GM13976 (cell line): ENCODE measurements at regions not wholly inside any gene's neighbourhood (a gene's known extent, or its start where the extent isn't known, plus 50 kb on each side); places are given as distances from the start of the nearest gene placed in this dataset.

Experiments used
- DNase-seq: peaks from one replicate; pipeline ENCODE4 v3.0.0; 2012; ENCODE audit warnings: low spot score
- in situ Hi-C: fragments of 300-500 bp; cut with MboI; formaldehyde crosslinking; loops from one replicate; pipeline ENCODE4 v1.12.0; 2022; ENCODE audit warnings: low sequenced_read_pairs, mixed read lengths, inconsistent platforms; ENCODE audit not compliant: unreplicated experiment
- TF ChIP-seq, protein P1 (sequence below): IDR thresholded peaks from 2 replicates; pipeline ENCODE4 v1.5.1; 2012; ENCODE audit warnings: borderline replicate concordance, mild to moderate bottlenecking; ENCODE audit not compliant: insufficient read depth; ENCODE audit errors: extremely low read depth, missing control alignments, control extremely low read depth

DNA sequence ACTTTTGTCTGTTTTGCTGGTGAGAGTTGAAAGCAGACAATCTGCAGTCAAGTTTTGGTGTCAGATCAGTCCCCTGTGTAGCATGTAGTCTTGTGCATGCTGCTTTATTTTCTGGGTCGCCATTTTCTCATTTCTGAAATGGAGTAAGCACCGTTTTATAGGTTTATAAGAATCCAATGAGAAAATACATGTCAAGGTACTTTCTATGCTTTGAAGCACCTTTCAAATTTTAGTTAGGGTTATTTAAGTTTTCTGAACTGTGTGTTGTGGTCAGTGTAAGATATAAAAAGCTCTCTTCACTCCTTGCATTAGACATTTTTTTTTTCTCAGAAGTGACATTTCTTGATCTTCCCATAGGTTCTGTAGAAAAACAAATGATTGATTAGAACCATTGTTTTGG, 283.2 kb downstream of the ETS1 start:
- in situ Hi-C loops: no loop called here
- DNase-seq: no peak
- TF ChIP-seq, protein P1, sequence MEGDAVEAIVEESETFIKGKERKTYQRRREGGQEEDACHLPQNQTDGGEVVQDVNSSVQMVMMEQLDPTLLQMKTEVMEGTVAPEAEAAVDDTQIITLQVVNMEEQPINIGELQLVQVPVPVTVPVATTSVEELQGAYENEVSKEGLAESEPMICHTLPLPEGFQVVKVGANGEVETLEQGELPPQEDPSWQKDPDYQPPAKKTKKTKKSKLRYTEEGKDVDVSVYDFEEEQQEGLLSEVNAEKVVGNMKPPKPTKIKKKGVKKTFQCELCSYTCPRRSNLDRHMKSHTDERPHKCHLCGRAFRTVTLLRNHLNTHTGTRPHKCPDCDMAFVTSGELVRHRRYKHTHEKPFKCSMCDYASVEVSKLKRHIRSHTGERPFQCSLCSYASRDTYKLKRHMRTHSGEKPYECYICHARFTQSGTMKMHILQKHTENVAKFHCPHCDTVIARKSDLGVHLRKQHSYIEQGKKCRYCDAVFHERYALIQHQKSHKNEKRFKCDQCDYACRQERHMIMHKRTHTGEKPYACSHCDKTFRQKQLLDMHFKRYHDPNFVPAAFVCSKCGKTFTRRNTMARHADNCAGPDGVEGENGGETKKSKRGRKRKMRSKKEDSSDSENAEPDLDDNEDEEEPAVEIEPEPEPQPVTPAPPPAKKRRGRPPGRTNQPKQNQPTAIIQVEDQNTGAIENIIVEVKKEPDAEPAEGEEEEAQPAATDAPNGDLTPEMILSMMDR: no peak

GRCh38 chr11:128303383-128303782, 284.0 kb downstream of the ETS1 start:
- no peak for DNase-seq
- TF ChIP-seq, protein P1: no peak
- in situ Hi-C loops: no loop called here

DNA sequence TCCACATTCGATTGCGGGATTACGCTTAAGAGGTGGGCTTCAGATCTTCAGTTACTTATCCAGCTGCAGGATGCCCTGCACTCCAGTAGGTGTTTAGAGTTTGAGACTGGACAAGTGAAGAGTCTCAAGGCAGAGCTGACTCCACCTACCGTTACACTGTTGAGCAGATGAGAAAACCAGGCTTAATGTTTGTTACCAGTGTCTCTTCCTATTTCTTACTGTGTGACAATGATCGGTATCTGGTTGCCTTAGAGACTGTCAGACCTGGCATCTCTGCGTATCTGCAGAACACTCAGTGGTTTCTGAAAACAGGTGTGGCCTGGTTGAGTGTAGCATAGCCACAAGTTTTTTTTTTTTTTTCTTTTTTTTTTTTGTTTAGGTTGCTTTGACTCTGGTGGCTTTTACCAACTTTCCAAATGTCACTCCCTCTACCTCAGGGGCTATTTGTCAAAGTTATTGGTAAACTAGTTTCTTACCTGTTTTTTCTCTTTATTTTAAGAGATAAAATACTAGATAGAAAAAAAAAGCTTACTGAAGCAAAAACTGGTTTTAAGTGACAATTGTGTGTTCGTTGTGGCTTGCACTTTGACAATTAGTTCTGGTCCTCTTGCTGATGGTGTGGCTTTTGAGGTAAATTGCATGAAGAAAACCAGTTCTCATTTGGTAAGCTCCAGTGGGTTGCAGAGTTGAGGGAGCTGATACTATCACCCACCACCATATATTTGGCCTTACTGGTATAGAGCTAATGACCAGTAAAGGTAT, 284.8 kb downstream of the ETS1 start:
- TF ChIP-seq, protein P1: no peak
- no peak for DNase-seq
- in situ Hi-C loops: no loop called here

GRCh38 chr11:128301756-128302155, 285.6 kb downstream of the ETS1 start:
- DNase-seq: no peak
- TF ChIP-seq, protein P1: no peak
- in situ Hi-C loops: no loop called here

- in situ Hi-C loops: no loop called here
- DNase-seq: no peak
- TF ChIP-seq, protein P1: no peak
These were observed 286.6 kb downstream of the ETS1 start for GRCh38 chr11:128300785-128301184.

GRCh38 chr11:128299132-128299726, 288.1 kb downstream of the ETS1 start:
- in situ Hi-C loops: loop anchor here (25.0 kb wide), 1 partner anchor 538 kb away; no protein-coding TSS in a partner anchor
- TF ChIP-seq, protein P1: no peak
- no peak for DNase-seq
